IMR-90 (cell line): ENCODE measurements at regions not wholly inside any gene's neighbourhood (a gene's known extent, or its start where the extent isn't known, plus 50 kb on each side); places are given as distances from the start of the nearest gene placed in this dataset.

ENCODE experiments used
- ATAC-seq: fragments of 200-7000 bp; cut with Tn5 transposase; 2 replicates; pipeline ENCODE4 v1.9.1; 2020; ENCODE audit warnings: low read depth, mild to moderate bottlenecking, moderate library complexity
- BruUV-seq: library from RNA; stranded (reverse); fragments of 400-500 nt; replicated peaks from 2 replicates; lab custom pipeline; 2021; lab: Mats Ljungman, UMichigan
- CTCF ChIA-PET: fragments of 300-600 bp; formaldehyde crosslinking; extraction: SDS; loops from one replicate; lab custom pipeline; 2021; ENCODE audit warnings: antibody characterized with exemption; lab: Yijun Ruan, JAX
- POLR2A ChIA-PET: fragments of 300-600 bp; sonication (Branson Sonifier 250); formaldehyde crosslinking; loops from one replicate; lab custom pipeline; 2022; ENCODE audit warnings: antibody characterized with exemption; ENCODE audit not compliant: unreplicated experiment; lab: Charles Lee
- DNase-seq: peaks from one replicate; pipeline ENCODE4 v3.0.0; 2013
- H2AFZ ChIP-seq: replicated peaks from 2 replicates; pipeline ENCODE3; 2013; ENCODE audit warnings: low read length, mild to moderate bottlenecking; ENCODE audit not compliant: poor library complexity
- H2AK5ac ChIP-seq: 2 replicates; pipeline ENCODE4 v1.6.1; 2013; ENCODE audit warnings: low read depth, low read length, inconsistent platforms
- H2AK9ac ChIP-seq: replicated peaks from 2 replicates; pipeline ENCODE3; 2013; ENCODE audit warnings: mild to moderate bottlenecking, low read depth, low read length, moderate library complexity; ENCODE audit not compliant: poor library complexity
- H2BK120ac ChIP-seq: 2 replicates; pipeline ENCODE4 v1.6.1; 2013; ENCODE audit warnings: low read depth, low read length, inconsistent platforms
- H2BK15ac ChIP-seq: 3 replicates; pipeline ENCODE4 v1.6.1; 2013; ENCODE audit warnings: low read depth, low read length, inconsistent platforms
- H2BK20ac ChIP-seq: 2 replicates; pipeline ENCODE4 v1.6.1; 2013; ENCODE audit warnings: low read depth, mild to moderate bottlenecking, inconsistent platforms, low read length, moderate library complexity
- H2BK5ac ChIP-seq: 2 replicates; pipeline ENCODE4 v1.6.1; 2013; ENCODE audit warnings: mild to moderate bottlenecking, low read depth, low read length, inconsistent platforms; ENCODE audit not compliant: poor library complexity, severe bottlenecking
- H3K14ac ChIP-seq: replicated peaks from 2 replicates; pipeline ENCODE4 v1.6.1; 2013; ENCODE audit warnings: low read depth, low read length, inconsistent platforms
- H3K18ac ChIP-seq: 2 replicates; pipeline ENCODE4 v1.6.1; 2013; ENCODE audit warnings: low read depth, low read length, control low read depth
- H3K23ac ChIP-seq: 2 replicates; pipeline ENCODE4 v1.6.1; 2013; ENCODE audit warnings: low read depth, low read length, inconsistent platforms
- H3K27ac ChIP-seq: 2 replicates; pipeline ENCODE4 v1.5.1; 2013; ENCODE audit warnings: mild to moderate bottlenecking, control low read depth, low read length; ENCODE audit not compliant: insufficient read depth
- H3K27me3 ChIP-seq: 2 replicates; pipeline ENCODE4 v1.6.1; 2013; ENCODE audit warnings: low read length; ENCODE audit not compliant: control insufficient read depth, insufficient read depth
- H3K36me3 ChIP-seq: 2 replicates; pipeline ENCODE4 v1.6.1; 2013; ENCODE audit warnings: low read length, mixed read lengths; ENCODE audit not compliant: control insufficient read depth, insufficient read depth
- H3K4ac ChIP-seq: 2 replicates; pipeline ENCODE4 v1.6.1; 2013; ENCODE audit warnings: low read depth, low read length, inconsistent platforms
- H3K4me1 ChIP-seq: 2 replicates; pipeline ENCODE4 v1.6.1; 2013; ENCODE audit warnings: low read length, mixed read lengths; ENCODE audit not compliant: control insufficient read depth, insufficient read depth
- H3K4me2 ChIP-seq: 2 replicates; pipeline ENCODE4 v1.6.1; 2013; ENCODE audit warnings: low read depth, mild to moderate bottlenecking, control low read depth, low read length, moderate library complexity
- H3K4me3 ChIP-seq: 2 replicates; pipeline ENCODE4 v1.5.1; 2013; ENCODE audit warnings: low read depth, mild to moderate bottlenecking, control low read depth, low read length, moderate library complexity; ENCODE audit not compliant: insufficient read depth
- H3K56ac ChIP-seq: 2 replicates; pipeline ENCODE4 v1.6.1; 2013; ENCODE audit warnings: low read length, inconsistent platforms; ENCODE audit not compliant: insufficient read depth; ENCODE audit errors: extremely low read depth
- H3K79me1 ChIP-seq, 2 experiments: 2 replicates each; pipeline ENCODE4 v1.6.1; 2013; ENCODE audit warnings: low read length in 2 of 2, inconsistent platforms in 1 of 2, low read depth in 1 of 2
- H3K9ac ChIP-seq: 2 replicates; pipeline ENCODE4 v1.6.1; 2013; ENCODE audit warnings: low read depth, low read length, control low read depth
- H3K9me1 ChIP-seq: 2 replicates; pipeline ENCODE4 v1.6.1; 2013; ENCODE audit warnings: low read length, inconsistent platforms; ENCODE audit not compliant: insufficient read depth
- H3K9me3 ChIP-seq: 2 replicates; pipeline ENCODE4 v1.6.1; 2013; ENCODE audit warnings: low read length; ENCODE audit not compliant: control insufficient read depth, insufficient read depth
- H4K20me1 ChIP-seq: 2 replicates; pipeline ENCODE4 v1.6.1; 2013; ENCODE audit warnings: low read length, inconsistent platforms; ENCODE audit not compliant: insufficient read depth
- H4K5ac ChIP-seq: 2 replicates; pipeline ENCODE4 v1.6.1; 2013; ENCODE audit warnings: mild to moderate bottlenecking, low read depth, low read length, control low read depth
- H4K8ac ChIP-seq, 2 experiments: 2 replicates each; pipeline ENCODE4 v1.6.1; 2013; ENCODE audit warnings: low read depth in 2 of 2, low read length in 2 of 2, control low read depth in 1 of 2, inconsistent platforms in 1 of 2
- H4K91ac ChIP-seq: 2 replicates; pipeline ENCODE4 v1.6.1; 2013; ENCODE audit warnings: low read depth, low read length, inconsistent platforms; ENCODE audit not compliant: insufficient read depth
- BHLHE40 ChIP-seq: fragments of 150-350 bp; IDR thresholded peaks from 2 replicates; pipeline ENCODE4 v1.6.1; 2016; ENCODE audit warnings: mild to moderate bottlenecking, low read depth, low read length
- CEBPB ChIP-seq: IDR thresholded peaks from 2 replicates; pipeline ENCODE4 v1.6.1; 2012; ENCODE audit warnings: low read depth, low read length, improper control_type of control experiment
- CHD1 ChIP-seq: IDR thresholded peaks from 2 replicates; pipeline ENCODE4 v1.6.1; 2012; ENCODE audit warnings: low read depth, low read length, improper control_type of control experiment
- MAFK ChIP-seq: IDR thresholded peaks from 2 replicates; pipeline ENCODE4 v1.6.1; 2012; ENCODE audit warnings: low read depth, low read length, improper control_type of control experiment
- MAZ ChIP-seq: IDR thresholded peaks from 2 replicates; pipeline ENCODE4 v1.6.1; 2012; ENCODE audit warnings: low read depth, mild to moderate bottlenecking, low read length, improper control_type of control experiment, moderate library complexity, borderline replicate concordance
- RAD21 ChIP-seq: IDR thresholded peaks from 2 replicates; pipeline ENCODE4 v1.6.1; 2012; ENCODE audit warnings: low read length, improper control_type of control experiment
- SMC3 ChIP-seq: fragments of 150-350 bp; IDR thresholded peaks from 2 replicates; pipeline ENCODE4 v1.6.1; 2016; ENCODE audit warnings: low read depth, mild to moderate bottlenecking, antibody characterized with exemption, low read length, moderate library complexity
- WGBS, 2 experiments: methylation state at CpG; one replicate each; pipeline versions ENCODE4 v1.1.5 to v1.1.7; 2013; ENCODE audit warnings: missing lambda C conversion rate in 2 of 2; ENCODE audit not compliant: insufficient read length in 1 of 2; ENCODE audit errors: extremely low coverage in 2 of 2; 5-methylcytosine and 5-hydroxymethylcytosine counted together
- dilution Hi-C: fragments of 300-500 bp; cut with HindIII; formaldehyde crosslinking; loops from one replicate; pipeline ENCODE4 v1.14.3; 2018; ENCODE audit warnings: low sequenced_read_pairs; ENCODE audit not compliant: unreplicated experiment
- in situ Hi-C: fragments of 300-500 bp; cut with MboI; formaldehyde crosslinking; loops from 3 replicates; pipeline ENCODE4 v1.14.3; 2019; ENCODE audit warnings: low sequenced_read_pairs, inconsistent platforms, mixed read lengths
- intact Hi-C: fragments of 100-400 bp; cut with micrococcal nuclease; formaldehyde crosslinking; loops from 2 replicates; pipeline ENCODE4 v1.10.0; 2022

- BruUV-seq: no TSS peak
- Histone ChIP-seq H2BK120ac (no peak overlapping the region), H3K23ac (no peak overlapping the region), H2BK5ac (no peak overlapping the region), H3K27me3 (no peaks in the 10 kb centered on the region), H2AK9ac (no peak overlapping the region), H4K8ac (no peak overlapping the region), H3K4me2 (no peak overlapping the region), H2BK20ac (no peak overlapping the region), H2BK15ac (no peak overlapping the region), H4K5ac (no peak overlapping the region), H3K14ac (no peak overlapping the region), H3K56ac (no peak overlapping the region), H3K9me3 (peaks cover 20% of the 10 kb centered on the region), H3K9me1 (no peaks in the 10 kb centered on the region), H2AFZ (no peak overlapping the region), H4K91ac (no peak overlapping the region), H3K4ac (no peak overlapping the region), H2AK5ac (no peak overlapping the region), H3K18ac (no peak overlapping the region), H3K9ac (no peak overlapping the region), H3K4me1 (no peaks in the 10 kb centered on the region), H3K27ac (no peak overlapping the region), H3K79me1 (no peaks in the 10 kb centered on the region), H3K36me3 (no peaks in the 10 kb centered on the region), H4K20me1 (no peaks in the 10 kb centered on the region), H3K4me3 (no peak overlapping the region)
- dilution Hi-C loops: no loop called here
- WGBS, 2 experiments: no CpG with 5 or more reads among the region's 2 CpGs
- intact Hi-C loops: no loop called here
- ATAC-seq: no peak
- TF ChIP-seq RAD21 (no peak), CHD1 (no peak), SMC3 (no peak), MAFK (no peak), CEBPB (no peak), MAZ (no peak), BHLHE40 (no peak)
- POLR2A ChIA-PET: no interaction called here
- no peak for DNase-seq
- CTCF ChIA-PET: no interaction called here
- in situ Hi-C loops: no loop called here
These were observed 457.6 kb upstream of the SOX11 start for GRCh38 chr2:5234563-5234962.
